H1 (cell line): ENCODE measurements at regions not wholly inside any gene's neighbourhood (a gene's known extent, or its start where the extent isn't known, plus 50 kb on each side); places are given as distances from the start of the nearest gene placed in this dataset.

ENCODE experiments used
- CTCF ChIA-PET: fragments of 300-600 bp; sonication (Branson Sonifier 250); formaldehyde crosslinking; loops from one replicate; lab custom pipeline; 2021; ENCODE audit not compliant: partially characterized antibody; lab: Charles Lee
- POLR2A ChIA-PET: fragments of 300-600 bp; sonication (Branson Sonifier 250); formaldehyde crosslinking; loops from one replicate; lab custom pipeline; 2021; ENCODE audit warnings: inconsistent platforms; ENCODE audit not compliant: partially characterized antibody; lab: Charles Lee
- DNase-seq, 2 experiments: peaks; one replicate each; pipeline versions ENCODE4 v3.0.0 to v3.0.0-alpha.2; 2010 to 2022; ENCODE audit warnings: low spot score in 2 of 2, low read depth in 1 of 2, mixed read lengths in 1 of 2
- FAIRE-seq: peaks from 2 replicates; lab custom pipeline; 2011; peaks lifted over from hg19 to GRCh38; lab: Jason Lieb, UNC
- H2AFZ ChIP-seq: 2 replicates; pipeline ENCODE4 v1.8.1; 2012; ENCODE audit warnings: low read length, inconsistent platforms
- H2AK5ac ChIP-seq: 2 replicates; pipeline ENCODE4 v1.6.1; 2013; ENCODE audit warnings: low read depth, low read length
- H2BK120ac ChIP-seq: replicated peaks from 2 replicates; pipeline ENCODE3; 2013; ENCODE audit warnings: low read depth, low read length, inconsistent platforms
- H2BK12ac ChIP-seq: 2 replicates; pipeline ENCODE4 v1.6.1; 2013; ENCODE audit warnings: low read depth, low read length
- H2BK15ac ChIP-seq: 2 replicates; pipeline ENCODE4 v1.6.1; 2013; ENCODE audit warnings: low read length
- H2BK20ac ChIP-seq: 2 replicates; pipeline ENCODE4 v1.6.1; 2013; ENCODE audit warnings: low read length
- H2BK5ac ChIP-seq: 2 replicates; pipeline ENCODE4 v1.6.1; 2013; ENCODE audit warnings: low read depth, low read length
- H3K14ac ChIP-seq: 2 replicates; pipeline ENCODE4 v1.6.1; 2013; ENCODE audit warnings: inconsistent platforms; ENCODE audit not compliant: insufficient read length
- H3K18ac ChIP-seq: 2 replicates; pipeline ENCODE4 v1.6.1; 2013; ENCODE audit warnings: low read length; ENCODE audit errors: extremely low read depth
- H3K23ac ChIP-seq: 2 replicates; pipeline ENCODE4 v1.6.1; 2013; ENCODE audit warnings: inconsistent platforms; ENCODE audit not compliant: insufficient read length
- H3K23me2 ChIP-seq: 2 replicates; pipeline ENCODE4 v1.6.1; 2013; ENCODE audit warnings: low read depth, low read length
- H3K27ac ChIP-seq: 2 replicates; pipeline ENCODE4 v1.6.1; 2011; ENCODE audit warnings: low read depth, low read length, inconsistent platforms
- H3K27me3 ChIP-seq, 4 experiments: replicated peaks in 1 of 4; 1 replicate in 1 of 4; 2 replicates in 3 of 4; pipeline versions ENCODE4 v1.6.1 to v1.8.1; 2011 to 2013; ENCODE audit warnings: low read length in 3 of 4, mild to moderate bottlenecking in 3 of 4, inconsistent platforms in 2 of 4, mixed read lengths in 2 of 4, moderate library complexity in 1 of 4; ENCODE audit not compliant: control insufficient read depth in 3 of 4, insufficient read depth in 3 of 4; ENCODE audit errors: extremely low read depth in 1 of 4
- H3K36me3 ChIP-seq, 4 experiments: 2 replicates each; pipeline versions ENCODE4 v1.6.1 to v1.8.1; 2011 to 2013; ENCODE audit warnings: mild to moderate bottlenecking in 4 of 4, low read length in 3 of 4, moderate library complexity in 2 of 4, control low read depth in 1 of 4, inconsistent platforms in 1 of 4; ENCODE audit not compliant: insufficient read depth in 4 of 4, control insufficient read depth in 2 of 4
- H3K4ac ChIP-seq: replicated peaks from 2 replicates; pipeline ENCODE3; 2013; ENCODE audit warnings: low read length, low read depth, mixed read lengths, inconsistent platforms; ENCODE audit not compliant: insufficient read length
- H3K4me1 ChIP-seq, 4 experiments: replicated peaks in 1 of 4; 1 replicate in 1 of 4; 2 replicates in 3 of 4; pipeline versions ENCODE4 v1.6.1 to v1.8.1; 2011 to 2013; ENCODE audit warnings: low read length in 3 of 4, inconsistent platforms in 2 of 4, mixed read lengths in 1 of 4; ENCODE audit not compliant: insufficient read depth in 4 of 4, control insufficient read depth in 3 of 4
- H3K4me2 ChIP-seq, 2 experiments: 2 replicates each; pipeline versions ENCODE4 v1.6.1 to v1.8.1; 2011 to 2013; ENCODE audit warnings: low read depth in 2 of 2, low read length in 2 of 2, control low read depth in 1 of 2, inconsistent platforms in 1 of 2, mild to moderate bottlenecking in 1 of 2; ENCODE audit not compliant: insufficient read depth in 1 of 2
- H3K4me3 ChIP-seq, 4 experiments: fragments of 200-600, 300-600 bp in 1 of 4; sonication (generic), shearing (Covaris generic), sonication (Bioruptor Twin) in 1 of 4; 2 replicates each; pipeline versions ENCODE4 v1.5.1 to v1.8.1; 2011 to 2016; ENCODE audit warnings: low read length in 4 of 4, low read depth in 3 of 4, control low read depth in 2 of 4, inconsistent platforms in 2 of 4, mild to moderate bottlenecking in 2 of 4, mixed read lengths in 1 of 4, moderate library complexity in 1 of 4; ENCODE audit not compliant: insufficient read depth in 2 of 4; ENCODE audit errors: extremely low read depth in 1 of 4
- H3K56ac ChIP-seq: replicated peaks from 2 replicates; pipeline ENCODE3; 2013; ENCODE audit warnings: low read depth, mild to moderate bottlenecking, mixed read lengths, low read length, inconsistent platforms; ENCODE audit not compliant: insufficient read length
- H3K79me1 ChIP-seq: 2 replicates; pipeline ENCODE4 v1.6.1; 2013; ENCODE audit warnings: low read depth, low read length, control low read depth
- H3K79me2 ChIP-seq, 2 experiments: 2 replicates each; pipeline versions ENCODE4 v1.6.1 to v1.8.1; 2012 to 2013; ENCODE audit warnings: low read length in 2 of 2, mild to moderate bottlenecking in 2 of 2, inconsistent platforms in 1 of 2; ENCODE audit not compliant: insufficient read depth in 2 of 2, control insufficient read depth in 1 of 2
- H3K9ac ChIP-seq, 4 experiments: replicated peaks in 1 of 4; 1 replicate in 1 of 4; 2 replicates in 3 of 4; pipeline versions ENCODE4 v1.6.1 to v1.8.1; 2011 to 2013; ENCODE audit warnings: low read depth in 3 of 4, low read length in 3 of 4, control low read depth in 2 of 4, mild to moderate bottlenecking in 2 of 4, moderate library complexity in 2 of 4, inconsistent platforms in 1 of 4; ENCODE audit errors: extremely low read depth in 1 of 4
- H3K9me3 ChIP-seq, 2 experiments: 2 replicates each; pipeline versions ENCODE4 v1.6.1 to v1.8.1; 2012 to 2013; ENCODE audit warnings: mild to moderate bottlenecking in 2 of 2, moderate library complexity in 2 of 2, control low read depth in 1 of 2, inconsistent platforms in 1 of 2, low read depth in 1 of 2, low read length in 1 of 2, mixed read lengths in 1 of 2; ENCODE audit not compliant: insufficient read depth in 2 of 2
- H4K20me1 ChIP-seq, 2 experiments: replicated peaks in 1 of 2; 2 replicates each; pipeline versions ENCODE3 to v1.8.1; 2011 to 2013; ENCODE audit warnings: inconsistent platforms in 2 of 2, low read length in 2 of 2, mild to moderate bottlenecking in 1 of 2; ENCODE audit not compliant: insufficient read depth in 2 of 2, control insufficient read depth in 1 of 2
- H4K5ac ChIP-seq: 2 replicates; pipeline ENCODE4 v1.6.1; 2013; ENCODE audit warnings: low read length, low read depth, mixed read lengths, inconsistent platforms; ENCODE audit not compliant: insufficient read length
- H4K8ac ChIP-seq: 2 replicates; pipeline ENCODE4 v1.8.0; 2013; ENCODE audit warnings: mild to moderate bottlenecking, moderate library complexity, low read length, inconsistent platforms; ENCODE audit not compliant: insufficient read depth; ENCODE audit errors: extremely low read depth
- H4K91ac ChIP-seq: replicated peaks from 2 replicates; pipeline ENCODE3; 2013; ENCODE audit warnings: low read length, mixed read lengths, inconsistent platforms; ENCODE audit not compliant: insufficient read length
- ATF3 ChIP-seq: IDR thresholded peaks from 2 replicates; pipeline ENCODE4 v1.6.1; 2011; ENCODE audit warnings: low read depth, mild to moderate bottlenecking, low read length; ENCODE audit not compliant: insufficient read depth
- BRCA1 ChIP-seq: IDR thresholded peaks from 2 replicates; pipeline ENCODE4 v1.6.1; 2012; ENCODE audit warnings: low read depth, low read length, improper control_type of control experiment
- CBX8 ChIP-seq: fragments of 300-800, 300-1000 bp; sonication (generic); IDR thresholded peaks from 2 replicates; pipeline ENCODE4 v1.7.1; 2016; ENCODE audit warnings: low read depth, low read length, borderline replicate concordance
- GTF2F1 ChIP-seq: IDR thresholded peaks from 2 replicates; pipeline ENCODE4 v1.6.1; 2012; ENCODE audit warnings: low read depth, low read length, improper control_type of control experiment, borderline replicate concordance
- JUN ChIP-seq: IDR thresholded peaks from 2 replicates; pipeline ENCODE4 v1.6.1; 2011; ENCODE audit warnings: low read depth, mild to moderate bottlenecking, improper control_type of control experiment, low read length
- JUND ChIP-seq: IDR thresholded peaks from 2 replicates; pipeline ENCODE4 v1.6.1; 2011; ENCODE audit warnings: mild to moderate bottlenecking, improper control_type of control experiment, low read length
- POLR2AphosphoS5 ChIP-seq: IDR thresholded peaks from 2 replicates; pipeline ENCODE4 v1.6.1; 2011; ENCODE audit warnings: low read depth, low read length
- POU5F1 ChIP-seq: IDR thresholded peaks from 2 replicates; pipeline ENCODE4 v1.6.1; 2011; ENCODE audit warnings: low read depth, mild to moderate bottlenecking, low read length, moderate library complexity
- RAD21 ChIP-seq, 2 experiments: IDR thresholded peaks in 1 of 2; conservative IDR thresholded peaks in 1 of 2; 2 replicates each; pipeline ENCODE4 v1.6.1; 2011; ENCODE audit warnings: low read depth in 2 of 2, low read length in 2 of 2, improper control_type of control experiment in 1 of 2, inconsistent platforms in 1 of 2, mild to moderate bottlenecking in 1 of 2, moderate library complexity in 1 of 2
- RBBP5 ChIP-seq: IDR thresholded peaks from 2 replicates; pipeline ENCODE4 v1.7.1; 2012; ENCODE audit warnings: low read depth, mild to moderate bottlenecking, inconsistent platforms, low read length, moderate library complexity, borderline replicate concordance
- RNF2 ChIP-seq: fragments of 200-900, 300-1000 bp; sonication (generic); IDR thresholded peaks from 2 replicates; pipeline ENCODE4 v1.7.1; 2016; ENCODE audit warnings: borderline replicate concordance, low read depth, mild to moderate bottlenecking, antibody characterized with exemption, low read length; ENCODE audit not compliant: poor library complexity, severe bottlenecking; ENCODE audit errors: missing control alignments
- SP1 ChIP-seq: IDR thresholded peaks from 2 replicates; pipeline ENCODE4 v1.6.1; 2011; ENCODE audit warnings: low read depth, low read length
- SUZ12 ChIP-seq: fragments of 200-600 bp; sonication (generic); IDR thresholded peaks from 2 replicates; pipeline ENCODE4 v1.6.1; 2012; ENCODE audit warnings: mild to moderate bottlenecking, inconsistent platforms, low read length, moderate library complexity, mixed read lengths
- TAF7 ChIP-seq: optimal IDR thresholded peaks from 2 replicates; pipeline ENCODE3; 2011; ENCODE audit warnings: low read depth, mild to moderate bottlenecking, inconsistent platforms, low read length, moderate library complexity, borderline replicate concordance
- WGBS, 2 experiments: shearing (Covaris generic) in 1 of 2; methylation state at CpG; one replicate each; pipeline versions ENCODE4 v1.1.6 to v1.1.7; 2013 to 2015; ENCODE audit warnings: low lambda C conversion rate in 2 of 2, mixed read lengths in 2 of 2, inconsistent platforms in 1 of 2, low coverage in 1 of 2, missing lambda C conversion rate in 1 of 2; ENCODE audit not compliant: insufficient replicate concordance in 2 of 2, insufficient coverage in 1 of 2, insufficient read length in 1 of 2; ENCODE audit errors: extremely low coverage in 1 of 2, missing lambda C conversion rate in 1 of 2; 5-methylcytosine and 5-hydroxymethylcytosine counted together

DNA sequence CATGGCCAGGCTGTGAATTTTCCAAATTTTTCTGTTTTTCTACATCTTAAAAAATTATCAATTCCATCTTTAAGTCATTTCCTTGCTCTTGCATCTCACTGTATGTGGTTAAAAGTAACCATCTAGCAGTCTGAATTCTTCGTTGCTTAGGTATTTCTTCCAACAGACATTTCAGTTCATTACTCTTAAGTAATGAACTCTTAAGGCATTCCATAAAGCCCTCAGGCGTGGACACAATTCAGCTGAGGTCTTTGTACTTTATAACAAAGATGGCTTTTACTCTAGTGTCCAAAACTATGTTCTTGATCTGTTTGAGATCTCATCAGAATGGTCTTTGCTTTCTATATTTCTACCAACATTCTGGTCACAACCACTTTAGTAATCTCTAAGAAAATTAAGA is 253.9 kb upstream of the GCFC2 start:
- no peak overlapping the region for H3K56ac ChIP-seq
- H4K8ac ChIP-seq, result no peak overlapping the region
- DNase-seq (no peak), FAIRE-seq (no peak)
- no peak overlapping the region for H2BK15ac ChIP-seq
- H2BK20ac ChIP-seq, result no peak overlapping the region
- H3K4me1 ChIP-seq, result peaks cover under 1 to 4% (median 2%) of the 10 kb centered on the region in 4 experiments; a peak in 1 of 7 replicates
- H3K79me1 ChIP-seq, result no peaks in the 10 kb centered on the region
- no peak overlapping the region for H3K4me3 ChIP-seq
- no peak overlapping the region for H3K4me2 ChIP-seq
- H3K4ac ChIP-seq, result no peak overlapping the region
- H2BK120ac ChIP-seq, result no peak overlapping the region
- H4K20me1 ChIP-seq, result no peaks in the 10 kb centered on the region
- H3K79me2 ChIP-seq, result no peaks in the 10 kb centered on the region
- H2BK12ac ChIP-seq, result no peak overlapping the region
- no peak overlapping the region for H3K9ac ChIP-seq
- WGBS, 2 experiments, result 87% methylated on average over 2 of the region's 2 CpGs; no CpG with 5 or more reads in 1 of the 2 experiments
- H3K27me3 ChIP-seq, result no peaks in the 10 kb centered on the region
- H3K23ac ChIP-seq, result no peak overlapping the region
- H3K9me3 ChIP-seq, result no peaks in the 10 kb centered on the region
- POLR2A ChIA-PET, result no interaction called here
- no peak overlapping the region for H3K27ac ChIP-seq
- CTCF ChIA-PET, result no interaction called here
- no peak overlapping the region for H3K14ac ChIP-seq
- H2AFZ ChIP-seq, result no peak overlapping the region
- H4K91ac ChIP-seq, result no peak overlapping the region
- no peak overlapping the region for H3K18ac ChIP-seq
- no peak overlapping the region for H4K5ac ChIP-seq
- no peak overlapping the region for H2AK5ac ChIP-seq
- H3K23me2 ChIP-seq, result no peaks in the 10 kb centered on the region
- H2BK5ac ChIP-seq, result no peak overlapping the region
- H3K36me3 ChIP-seq, result no peaks in the 10 kb centered on the region
- no peak for TF ChIP-seq CBX8
- no peak for TF ChIP-seq BRCA1
- no peak for TF ChIP-seq RNF2
- TF ChIP-seq JUN, result no peak
- TF ChIP-seq RAD21 (IDR thresholded peaks at IDR 0.05 in 1 of 2, conservative IDR thresholded peaks at IDR 0.05 in 1 of 2; ENCODE audit: low read depth in 2 of 2, low read length in 2 of 2), result no peak
- no peak for TF ChIP-seq SP1
- no peak for TF ChIP-seq POU5F1
- TF ChIP-seq JUND, result no peak
- TF ChIP-seq ATF3, result no peak
- TF ChIP-seq SUZ12, result no peak
- TF ChIP-seq RBBP5, result no peak
- TF ChIP-seq GTF2F1, result no peak
- TF ChIP-seq POLR2AphosphoS5, result no peak
- TF ChIP-seq TAF7, result no peak
